SH-SY5Y (cell line): ENCODE measurements at regions not wholly inside any gene's neighbourhood (a gene's known extent, or its start where the extent isn't known, plus 50 kb on each side); places are given as distances from the start of the nearest gene placed in this dataset.

Source experiments
- GATA2 ChIP-seq: IDR thresholded peaks from 2 replicates; pipeline ENCODE4 v1.6.1; 2011; ENCODE audit warnings: mild to moderate bottlenecking, low read depth, low read length
- GATA3 ChIP-seq: IDR thresholded peaks from 2 replicates; pipeline ENCODE4 v1.6.1; 2011; ENCODE audit warnings: low read depth, mild to moderate bottlenecking, low read length, moderate library complexity

GRCh38 chr18:60775978-60776377 lies 403.4 kb upstream of the MC4R start:
- TF ChIP-seq GATA3 = no peak
- no peak for TF ChIP-seq GATA2
